Upper lobe of left lung (tissue), 4 donors: ENCODE measurements at regions not wholly inside any gene's neighbourhood (a gene's known extent, or its start where the extent isn't known, plus 50 kb on each side); places are given as distances from the start of the nearest gene placed in this dataset.

Experiments
- small RNA-seq, 4 donors: library from RNA; depleted of rRNA; stranded (forward); fragments of <200 nt; gene quantifications; one replicate each; pipeline ENCODE3, GENCODE V24; 2016

Small RNAs in the stretch of these regions (small RNA-seq; reads per million reads assigned to genes)
- gene RF00002 (0 to 0.22 (median 0.16) reads per million in 4 donors), gene RF00019 (0 reads per million in 4 donors)
